GM12878 (cell line): ENCODE measurements at regions not wholly inside any gene's neighbourhood (a gene's known extent, or its start where the extent isn't known, plus 50 kb on each side); places are given as distances from the start of the nearest gene placed in this dataset.

Source experiments
- ATAC-seq: fragments of 200-7000 bp; cut with Tn5 transposase; 3 replicates; pipeline ENCODE4 v1.9.1; 2020; ENCODE audit warnings: mild to moderate bottlenecking, moderate library complexity
- BruUV-seq: library from RNA; stranded (reverse); fragments of 400-500 nt; replicated peaks from 2 replicates; lab custom pipeline; 2021; lab: Mats Ljungman, UMichigan
- CTCF ChIA-PET: fragments of 300-600 bp; sonication (Branson Sonifier 250); formaldehyde crosslinking; extraction: SDS; loops from one replicate; lab custom pipeline; 2021; ENCODE audit warnings: inconsistent platforms; lab: Yijun Ruan, JAX
- POLR2A ChIA-PET: fragments of 350-600 bp; formaldehyde crosslinking; extraction: SDS; loops from one replicate; lab custom pipeline; 2021; ENCODE audit warnings: inconsistent platforms; lab: Charles Lee
- RAD21 ChIA-PET: fragments of 300-600 bp; sonication (Branson Sonifier 250); formaldehyde crosslinking; loops from one replicate; lab custom pipeline; 2023; ENCODE audit warnings: antibody characterized with exemption; ENCODE audit not compliant: unreplicated experiment; lab: Charles Lee
- SMC1A ChIA-PET: fragments of 300-600 bp; sonication (Branson Sonifier 250); formaldehyde crosslinking; loops from one replicate; lab custom pipeline; 2023; ENCODE audit not compliant: unreplicated experiment, uncharacterized antibody; lab: Charles Lee
- DNase-seq: peaks from one replicate; pipeline ENCODE4 v3.0.0-alpha.2; 2011; ENCODE audit warnings: low read depth, low spot score
- FAIRE-seq: peaks from 3 replicates; lab custom pipeline; 2011; peaks lifted over from hg19 to GRCh38; lab: Jason Lieb, UNC
- H2AFZ ChIP-seq: 2 replicates; pipeline ENCODE4 v1.6.0; 2011; ENCODE audit warnings: low read depth, low read length, control low read depth; ENCODE audit not compliant: control insufficient read depth
- H3K27ac ChIP-seq: 2 replicates; pipeline ENCODE4 v1.5.1; 2011; ENCODE audit warnings: control low read depth; ENCODE audit not compliant: control insufficient read depth, insufficient read depth
- H3K27me3 ChIP-seq, 2 experiments: replicated peaks in 1 of 2; 2 replicates each; pipeline versions ENCODE4 v1.6.0 to v1.6.1; 2011; ENCODE audit warnings: low read length in 1 of 2; ENCODE audit not compliant: control insufficient read depth in 2 of 2, insufficient read depth in 2 of 2
- H3K36me3 ChIP-seq, 2 experiments: 2 replicates each; pipeline ENCODE4 v1.5.1; 2011; ENCODE audit warnings: low read length in 1 of 2; ENCODE audit not compliant: control insufficient read depth in 2 of 2, insufficient read depth in 2 of 2
- H3K4me1 ChIP-seq: 2 replicates; pipeline ENCODE4 v1.6.1; 2011; ENCODE audit warnings: mild to moderate bottlenecking, low read length, moderate library complexity, mixed read lengths; ENCODE audit not compliant: control insufficient read depth, insufficient read depth
- H3K4me2 ChIP-seq: 2 replicates; pipeline ENCODE4 v1.6.0; 2011; ENCODE audit warnings: control low read depth; ENCODE audit not compliant: control insufficient read depth, insufficient read depth
- H3K4me3 ChIP-seq: fragments of 200-600 bp; sonication (generic); 2 replicates; pipeline ENCODE4 v1.5.1; 2016
- H3K79me2 ChIP-seq: 2 replicates; pipeline ENCODE4 v1.6.0; 2011; ENCODE audit warnings: low read length; ENCODE audit not compliant: control insufficient read depth, insufficient read depth
- H3K9ac ChIP-seq: 2 replicates; pipeline ENCODE4 v1.8.0; 2011; ENCODE audit warnings: low read length, control low read depth, mixed read lengths; ENCODE audit not compliant: control insufficient read depth, insufficient read depth
- H3K9me3 ChIP-seq: replicated peaks from 3 replicates; pipeline ENCODE4 v1.5.1; 2011; ENCODE audit warnings: mild to moderate bottlenecking, low read length; ENCODE audit not compliant: control insufficient read depth, insufficient read depth
- H4K20me1 ChIP-seq: 2 replicates; pipeline ENCODE4 v1.6.0; 2011; ENCODE audit not compliant: control insufficient read depth, insufficient read depth
- ATF7 ChIP-seq: fragments of 450-650 bp; IDR thresholded peaks from 2 replicates; pipeline ENCODE4 v1.6.1; 2016; ENCODE audit warnings: low read depth, mild to moderate bottlenecking
- FOXK2 ChIP-seq: fragments of 450-650 bp; IDR thresholded peaks from 2 replicates; pipeline ENCODE4 v1.6.1; 2017; ENCODE audit warnings: mild to moderate bottlenecking, moderate library complexity
- POU2F2 ChIP-seq: IDR thresholded peaks from 3 replicates; pipeline ENCODE4 v1.6.1; 2011; ENCODE audit warnings: low read depth, mild to moderate bottlenecking, low read length, borderline replicate concordance
- RAD21 ChIP-seq: IDR thresholded peaks from 2 replicates; pipeline ENCODE4 v1.6.1; 2011; ENCODE audit warnings: mild to moderate bottlenecking, low read depth, low read length, moderate library complexity; ENCODE audit not compliant: insufficient read depth
- ZSCAN29 ChIP-seq: fragments of 450-650 bp; IDR thresholded peaks from 2 replicates; pipeline ENCODE4 v1.6.1; 2017; ENCODE audit warnings: mild to moderate bottlenecking, moderate library complexity
- in situ Hi-C: fragments of 300-500 bp; cut with MboI; formaldehyde crosslinking; loops from 9 replicates; pipeline ENCODE4 v1.14.3; 2018; ENCODE audit warnings: mixed read lengths
- intact Hi-C: fragments of 100-400 bp; cut with micrococcal nuclease; formaldehyde crosslinking; loops from one replicate; pipeline ENCODE4 v1.14.2; 2022; ENCODE audit not compliant: unreplicated experiment
- TF ChIP-seq, protein P1 (sequence below), 3 experiments: IDR thresholded peaks in 2 of 3; conservative IDR thresholded peaks in 1 of 3; 2 replicates each; pipeline ENCODE4 v1.5.1; 2011; ENCODE audit warnings: low read depth in 3 of 3, low read length in 3 of 3, mild to moderate bottlenecking in 3 of 3, control low read depth in 2 of 3, moderate library complexity in 2 of 3, inconsistent platforms in 1 of 3, mixed read lengths in 1 of 3; ENCODE audit not compliant: control insufficient read depth in 2 of 3, insufficient read depth in 1 of 3; ENCODE audit errors: extremely low read depth in 1 of 3
- TF ChIP-seq, protein P2 (sequence below): IDR thresholded peaks from 2 replicates; pipeline ENCODE4 v1.6.1; 2011; ENCODE audit warnings: mild to moderate bottlenecking, low read depth, low read length, moderate library complexity; ENCODE audit not compliant: insufficient replicate concordance
- TF ChIP-seq, protein P3 (sequence below): fragments of 450-650 bp; formaldehyde crosslinking; IDR thresholded peaks from 2 replicates; pipeline ENCODE4 v1.4.0; 2020; ENCODE audit warnings: mild to moderate bottlenecking, moderate library complexity

DNA sequence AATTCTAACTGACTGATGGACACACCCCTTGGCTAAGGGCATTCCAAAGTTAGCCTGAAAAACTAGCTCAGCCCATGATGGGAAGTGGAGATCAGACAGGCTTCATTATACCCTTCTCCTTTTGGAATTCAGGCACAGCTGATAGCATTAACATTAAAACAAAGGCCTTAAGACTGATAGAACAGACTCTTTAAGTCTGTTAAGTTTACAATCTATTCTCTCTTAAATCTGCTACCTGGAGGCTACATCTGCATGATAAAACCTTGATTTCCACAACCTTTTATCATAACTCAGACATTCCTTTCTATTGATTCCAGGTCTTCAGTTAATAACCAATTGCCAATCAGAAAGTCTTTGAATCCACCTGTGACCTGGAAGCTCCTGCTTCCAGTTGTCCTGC, 281.4 kb downstream of the TUSC1 start:
- DNase-seq = no peak
- Histone ChIP-seq H3K9ac (no peak overlapping the region), H2AFZ (no peak overlapping the region), H3K27me3 (no peaks in the 10 kb centered on the region), H3K4me1 (no peaks in the 10 kb centered on the region), H3K79me2 (no peaks in the 10 kb centered on the region), H3K9me3 (no peaks in the 10 kb centered on the region), H3K36me3 (no peaks in the 10 kb centered on the region), H3K27ac (no peak overlapping the region), H3K4me2 (no peak overlapping the region), H4K20me1 (no peaks in the 10 kb centered on the region)
- SMC1A ChIA-PET = no interaction called here
- RAD21 ChIA-PET = no interaction called here
- intact Hi-C loops (no loop called here), in situ Hi-C loops (no loop called here)
- CTCF ChIA-PET = interaction anchor here (0.8 kb wide), 1 partner anchor 33 kb away, joined by 3 read pairs; no protein-coding TSS in a partner anchor
- POLR2A ChIA-PET = no interaction called here
- ATAC-seq = no peak
- TF ChIP-seq ZSCAN29 = no peak
- TF ChIP-seq, protein P1, sequence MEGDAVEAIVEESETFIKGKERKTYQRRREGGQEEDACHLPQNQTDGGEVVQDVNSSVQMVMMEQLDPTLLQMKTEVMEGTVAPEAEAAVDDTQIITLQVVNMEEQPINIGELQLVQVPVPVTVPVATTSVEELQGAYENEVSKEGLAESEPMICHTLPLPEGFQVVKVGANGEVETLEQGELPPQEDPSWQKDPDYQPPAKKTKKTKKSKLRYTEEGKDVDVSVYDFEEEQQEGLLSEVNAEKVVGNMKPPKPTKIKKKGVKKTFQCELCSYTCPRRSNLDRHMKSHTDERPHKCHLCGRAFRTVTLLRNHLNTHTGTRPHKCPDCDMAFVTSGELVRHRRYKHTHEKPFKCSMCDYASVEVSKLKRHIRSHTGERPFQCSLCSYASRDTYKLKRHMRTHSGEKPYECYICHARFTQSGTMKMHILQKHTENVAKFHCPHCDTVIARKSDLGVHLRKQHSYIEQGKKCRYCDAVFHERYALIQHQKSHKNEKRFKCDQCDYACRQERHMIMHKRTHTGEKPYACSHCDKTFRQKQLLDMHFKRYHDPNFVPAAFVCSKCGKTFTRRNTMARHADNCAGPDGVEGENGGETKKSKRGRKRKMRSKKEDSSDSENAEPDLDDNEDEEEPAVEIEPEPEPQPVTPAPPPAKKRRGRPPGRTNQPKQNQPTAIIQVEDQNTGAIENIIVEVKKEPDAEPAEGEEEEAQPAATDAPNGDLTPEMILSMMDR (IDR thresholded peaks at IDR 0.05 in 2 of 3, conservative IDR thresholded peaks at IDR 0.05 in 1 of 3; ENCODE audit: control insufficient read depth in 2 of 3, extremely low read depth in 1 of 3, insufficient read depth in 1 of 3, low read depth in 3 of 3, low read length in 3 of 3) = no peak
- TF ChIP-seq, protein P2, sequence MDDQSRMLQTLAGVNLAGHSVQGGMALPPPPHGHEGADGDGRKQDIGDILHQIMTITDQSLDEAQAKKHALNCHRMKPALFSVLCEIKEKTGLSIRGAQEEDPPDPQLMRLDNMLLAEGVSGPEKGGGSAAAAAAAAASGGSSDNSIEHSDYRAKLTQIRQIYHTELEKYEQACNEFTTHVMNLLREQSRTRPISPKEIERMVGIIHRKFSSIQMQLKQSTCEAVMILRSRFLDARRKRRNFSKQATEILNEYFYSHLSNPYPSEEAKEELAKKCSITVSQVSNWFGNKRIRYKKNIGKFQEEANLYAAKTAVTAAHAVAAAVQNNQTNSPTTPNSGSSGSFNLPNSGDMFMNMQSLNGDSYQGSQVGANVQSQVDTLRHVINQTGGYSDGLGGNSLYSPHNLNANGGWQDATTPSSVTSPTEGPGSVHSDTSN = no peak
- TF ChIP-seq FOXK2 = no peak
- no peak for TF ChIP-seq ATF7
- TF ChIP-seq, protein P3, sequence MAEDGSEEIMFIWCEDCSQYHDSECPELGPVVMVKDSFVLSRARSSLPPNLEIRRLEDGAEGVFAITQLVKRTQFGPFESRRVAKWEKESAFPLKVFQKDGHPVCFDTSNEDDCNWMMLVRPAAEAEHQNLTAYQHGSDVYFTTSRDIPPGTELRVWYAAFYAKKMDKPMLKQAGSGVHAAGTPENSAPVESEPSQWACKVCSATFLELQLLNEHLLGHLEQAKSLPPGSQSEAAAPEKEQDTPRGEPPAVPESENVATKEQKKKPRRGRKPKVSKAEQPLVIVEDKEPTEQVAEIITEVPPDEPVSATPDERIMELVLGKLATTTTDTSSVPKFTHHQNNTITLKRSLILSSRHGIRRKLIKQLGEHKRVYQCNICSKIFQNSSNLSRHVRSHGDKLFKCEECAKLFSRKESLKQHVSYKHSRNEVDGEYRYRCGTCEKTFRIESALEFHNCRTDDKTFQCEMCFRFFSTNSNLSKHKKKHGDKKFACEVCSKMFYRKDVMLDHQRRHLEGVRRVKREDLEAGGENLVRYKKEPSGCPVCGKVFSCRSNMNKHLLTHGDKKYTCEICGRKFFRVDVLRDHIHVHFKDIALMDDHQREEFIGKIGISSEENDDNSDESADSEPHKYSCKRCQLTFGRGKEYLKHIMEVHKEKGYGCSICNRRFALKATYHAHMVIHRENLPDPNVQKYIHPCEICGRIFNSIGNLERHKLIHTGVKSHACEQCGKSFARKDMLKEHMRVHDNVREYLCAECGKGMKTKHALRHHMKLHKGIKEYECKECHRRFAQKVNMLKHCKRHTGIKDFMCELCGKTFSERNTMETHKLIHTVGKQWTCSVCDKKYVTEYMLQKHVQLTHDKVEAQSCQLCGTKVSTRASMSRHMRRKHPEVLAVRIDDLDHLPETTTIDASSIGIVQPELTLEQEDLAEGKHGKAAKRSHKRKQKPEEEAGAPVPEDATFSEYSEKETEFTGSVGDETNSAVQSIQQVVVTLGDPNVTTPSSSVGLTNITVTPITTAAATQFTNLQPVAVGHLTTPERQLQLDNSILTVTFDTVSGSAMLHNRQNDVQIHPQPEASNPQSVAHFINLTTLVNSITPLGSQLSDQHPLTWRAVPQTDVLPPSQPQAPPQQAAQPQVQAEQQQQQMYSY (CRISPR knock-in tag) = no peak
- TF ChIP-seq RAD21 = no peak
- TF ChIP-seq POU2F2 = no peak
- TF ChIP-seq, all 136 proteins: peak for 0
- no peak overlapping the region for H3K4me3 ChIP-seq
- no peak for FAIRE-seq
- no TSS peak for BruUV-seq
